ENCODE measurements at regions not wholly inside any gene's neighbourhood (a gene's known extent, or its start where the extent isn't known, plus 50 kb on each side); places are given as distances from the start of the nearest gene placed in this dataset.

GRCh38 chr5:167861928-167862426, 429.5 kb upstream of the WWC1 start:
- Histone ChIP-seq H3K36me3 (replicated peaks in 1 of 2) (no peaks in the 10 kb centered on the region), H3K27ac (no peak overlapping the region), H3K4me3 (no peak overlapping the region), H3K9me3 (replicated peaks in 1 of 3) (no peaks in the 10 kb centered on the region), H3K4me1 (replicated peaks in 1 of 2) (no peaks in the 10 kb centered on the region), H3K27me3 (no peaks in the 10 kb centered on the region)
- 80 to 87% (median 81%) methylated on average over 2 of the region's 2 CpGs for WGBS, 4 donors
- intact Hi-C loops (cut with DNase I), result no loop called here
- no peak for TF ChIP-seq CTCF (IDR thresholded peaks at IDR 0.05)
- TF ChIP-seq POLR2A (IDR thresholded peaks at IDR 0.05), result no peak
- no peak for DNase-seq

- intact Hi-C loops (cut with DNase I), result no loop called here
- WGBS, 4 donors, result 63 to 87% (median 73%) methylated on average over 2 of the region's 2 CpGs
- TF ChIP-seq CTCF (IDR thresholded peaks at IDR 0.05) (no peak), POLR2A (IDR thresholded peaks at IDR 0.05) (no peak)
Measured at GRCh38 chr5:167863883-167864282, 427.6 kb upstream of the WWC1 start.

GRCh38 chr5:167864801-167865200, 426.6 kb upstream of the WWC1 start:
- WGBS, 4 donors, result 70 to 83% (median 81%) methylated on average over 6 of the region's 6 CpGs
- Histone ChIP-seq H3K27ac (no peak overlapping the region), H3K4me1 (replicated peaks in 1 of 2) (no peaks in the 10 kb centered on the region), H3K4me3 (no peak overlapping the region), H3K9me3 (replicated peaks in 1 of 3) (no peaks in the 10 kb centered on the region), H3K27me3 (no peaks in the 10 kb centered on the region), H3K36me3 (replicated peaks in 1 of 2) (no peaks in the 10 kb centered on the region)
- intact Hi-C loops (cut with DNase I), result no loop called here
- TF ChIP-seq CTCF (IDR thresholded peaks at IDR 0.05), result no peak
- no peak for TF ChIP-seq POLR2A (IDR thresholded peaks at IDR 0.05)
- no peak for DNase-seq

More at GRCh38 chr5:167863883-167864282, 427.6 kb upstream of the WWC1 start:
- no peak for DNase-seq
- no peaks in the 10 kb centered on the region for H3K9me3 ChIP-seq (replicated peaks in 1 of 3)
- no peak overlapping the region for H3K4me3 ChIP-seq
- no peaks in the 10 kb centered on the region for H3K36me3 ChIP-seq (replicated peaks in 1 of 2)
- H3K4me1 ChIP-seq (replicated peaks in 1 of 2), result no peaks in the 10 kb centered on the region
- no peak overlapping the region for H3K27ac ChIP-seq
- no peaks in the 10 kb centered on the region for H3K27me3 ChIP-seq

- H3K36me3 ChIP-seq (replicated peaks in 1 of 2), result no peaks in the 10 kb centered on the region
- H3K9me3 ChIP-seq (replicated peaks in 1 of 3), result no peaks in the 10 kb centered on the region
- no peak for DNase-seq
- H3K27me3 ChIP-seq, result no peaks in the 10 kb centered on the region
- no peak overlapping the region for H3K27ac ChIP-seq
- no peaks in the 10 kb centered on the region for H3K4me1 ChIP-seq (replicated peaks in 1 of 2)
- intact Hi-C loops (cut with DNase I), result no loop called here
- H3K4me3 ChIP-seq, result no peak overlapping the region
- WGBS, 4 donors, result 78 to 85% (median 79%) methylated on average over 3 of the region's 3 CpGs
- no peak for TF ChIP-seq POLR2A (IDR thresholded peaks at IDR 0.05)
- no peak for TF ChIP-seq CTCF (IDR thresholded peaks at IDR 0.05)
Measured at GRCh38 chr5:167866797-167867196, 424.6 kb upstream of the WWC1 start.
